Activated CD4-positive, alpha-beta T cell treated with anti-CD3 and anti-CD28 coated beads, Interleukin-2, Interleukin-6, amounts not matched to agents 100 ng/mL and 50 ng/mL, durations not matched to agents 16 hours and 8 hours (primary cell): ENCODE measurements at regions not wholly inside any gene's neighbourhood (a gene's known extent, or its start where the extent isn't known, plus 50 kb on each side); places are given as distances from the start of the nearest gene placed in this dataset.

Experiments used
- DNase-seq: peaks from one replicate; pipeline ENCODE4 v3.0.0-alpha.2; 2020

- no peak for DNase-seq
Observed at GRCh38 chr1:56416495-56416894, 162.9 kb downstream of the PLPP3 start.

- no peak for DNase-seq
Observed at GRCh38 chr1:56415720-56416119, 163.6 kb downstream of the PLPP3 start.

GRCh38 chr1:56415258-56415657 lies 164.1 kb downstream of the PLPP3 start:
- no peak for DNase-seq

GRCh38 chr1:56414728-56415224 lies 164.6 kb downstream of the PLPP3 start:
- no peak for DNase-seq

GRCh38 chr1:56413671-56414199 lies 165.6 kb downstream of the PLPP3 start:
- no peak for DNase-seq

- DNase-seq: no peak
Observed at GRCh38 chr1:56411484-56412180, 167.7 kb downstream of the PLPP3 start.

GRCh38 chr1:56411021-56411420 lies 168.3 kb downstream of the PLPP3 start:
- no peak for DNase-seq

- no peak for DNase-seq
Observed at GRCh38 chr1:56410405-56410804, 169.0 kb downstream of the PLPP3 start.

- DNase-seq: peak; percentile 1
Observed at GRCh38 chr1:56409112-56409691, 170.2 kb downstream of the PLPP3 start.

GRCh38 chr1:56406821-56407220 lies 172.5 kb downstream of the PLPP3 start:
- DNase-seq: no peak

- no peak for DNase-seq
Observed at GRCh38 chr1:56404561-56405030, 174.8 kb downstream of the PLPP3 start.

GRCh38 chr1:56404066-56404465 lies 175.3 kb downstream of the PLPP3 start:
- no peak for DNase-seq

GRCh38 chr1:56403321-56403720 lies 176.0 kb downstream of the PLPP3 start:
- DNase-seq: no peak

- no peak for DNase-seq
Observed at GRCh38 chr1:56401191-56401590, 178.2 kb downstream of the PLPP3 start.

- DNase-seq: no peak
Observed at GRCh38 chr1:56400526-56400925, 178.8 kb downstream of the PLPP3 start.

GRCh38 chr1:56399795-56400194 lies 179.6 kb downstream of the PLPP3 start:
- DNase-seq: no peak

- DNase-seq: no peak
Observed at GRCh38 chr1:56399326-56399725, 180.0 kb downstream of the PLPP3 start.

GRCh38 chr1:56397811-56398231 lies 181.5 kb downstream of the PLPP3 start:
- no peak for DNase-seq

- no peak for DNase-seq
Observed at GRCh38 chr1:56397409-56397808, 182.0 kb downstream of the PLPP3 start.

GRCh38 chr1:56396581-56396980 lies 182.8 kb downstream of the PLPP3 start:
- DNase-seq: no peak

GRCh38 chr1:56395776-56396175 lies 183.6 kb downstream of the PLPP3 start:
- no peak for DNase-seq

- no peak for DNase-seq
Observed at GRCh38 chr1:56394298-56394697, 185.1 kb downstream of the PLPP3 start.

GRCh38 chr1:56390934-56391731 lies 188.2 kb downstream of the PLPP3 start:
- DNase-seq: no peak
